ENCODE measurements at regions not wholly inside any gene's neighbourhood (a gene's known extent, or its start where the extent isn't known, plus 50 kb on each side); places are given as distances from the start of the nearest gene placed in this dataset.

GRCh38 chr20:39654171-39654570 lies 692.0 kb downstream of the DHX35 start:
- TF ChIP-seq CTCF (IDR thresholded peaks at IDR 0.05), result no peak
- TF ChIP-seq POLR2A (IDR thresholded peaks at IDR 0.05), result no peak
- TF ChIP-seq POLR2AphosphoS5 (IDR thresholded peaks at IDR 0.05; ENCODE audit: insufficient read depth in 1 of 2, low read depth in 1 of 2), result no peak
